NCI-H2227 treated with DMSO at 0.1 percent for 48 hours (cell line): ENCODE measurements at regions not wholly inside any gene's neighbourhood (a gene's known extent, or its start where the extent isn't known, plus 50 kb on each side); places are given as distances from the start of the nearest gene placed in this dataset.
"Not testable (repeated sequence)": the region's sequence is repeated elsewhere in the genome, so short reads cannot be mapped to it uniquely, and the experiment has no call there.

ENCODE experiments used
- DNase-seq: peaks from one replicate; lab custom pipeline; 2025; lab: John Stamatoyannopoulos, UW

DNA sequence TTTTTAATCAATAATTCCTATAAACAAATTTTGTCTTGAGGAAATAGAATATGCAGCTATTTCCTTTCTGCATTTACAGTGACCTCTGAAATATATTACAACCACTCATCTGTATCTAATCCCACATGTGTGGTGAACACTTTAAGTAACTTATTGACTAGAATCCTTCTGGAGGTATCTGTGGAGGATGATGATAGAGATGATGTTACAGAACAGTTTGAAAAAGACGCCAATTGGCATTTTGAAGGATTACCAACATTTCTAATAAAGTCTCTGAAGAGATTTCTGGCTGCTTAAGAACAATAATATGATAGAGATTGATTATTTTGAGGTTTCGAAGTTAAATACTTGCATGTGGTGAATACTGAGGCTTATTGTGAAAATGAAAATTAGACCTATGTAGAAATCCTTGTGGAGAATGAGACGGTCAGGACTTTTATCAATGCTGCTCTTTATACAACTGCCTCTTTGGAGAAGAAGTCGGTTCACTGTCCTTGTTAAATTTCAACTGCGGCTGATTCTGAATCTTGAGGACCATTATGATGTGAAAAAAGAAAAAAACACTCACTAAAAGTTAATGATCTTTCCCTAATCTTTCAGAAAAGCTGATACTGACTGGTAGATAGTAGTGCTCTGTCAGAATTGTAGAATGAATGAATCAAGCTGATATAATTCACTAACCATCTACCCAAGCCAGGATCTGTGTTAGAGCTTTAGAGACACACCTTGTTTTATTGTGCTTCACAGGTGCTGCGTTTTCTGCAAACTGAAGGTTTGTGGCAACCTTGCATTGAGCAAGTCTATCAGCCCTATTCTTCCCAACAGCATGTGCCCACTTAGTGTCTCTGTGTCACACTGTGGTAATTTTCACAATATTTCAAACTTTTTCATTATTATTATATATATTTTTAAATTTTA is 204.7 kb downstream of the SPRY1 start:
- no peak for DNase-seq

DNA sequence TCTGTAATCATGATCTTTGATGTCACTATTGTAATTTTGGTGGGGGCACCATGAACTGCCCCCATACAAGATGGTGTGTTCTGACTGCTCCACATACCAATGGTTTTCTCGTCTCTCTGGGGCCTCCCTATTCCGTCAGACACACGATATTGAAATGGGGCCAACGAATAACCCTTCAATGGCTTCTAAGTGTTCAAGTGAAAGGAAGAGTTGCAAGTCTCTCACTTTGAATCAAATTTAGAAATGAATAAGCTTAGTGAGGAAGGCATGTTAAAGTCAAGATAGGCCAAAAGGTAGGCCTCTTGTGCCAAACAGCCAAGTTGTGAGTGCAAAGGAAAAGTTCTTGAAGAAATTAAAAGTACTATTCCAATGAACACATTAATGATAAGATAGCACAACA is 205.4 kb downstream of the SPRY1 start:
- no peak for DNase-seq

DNA sequence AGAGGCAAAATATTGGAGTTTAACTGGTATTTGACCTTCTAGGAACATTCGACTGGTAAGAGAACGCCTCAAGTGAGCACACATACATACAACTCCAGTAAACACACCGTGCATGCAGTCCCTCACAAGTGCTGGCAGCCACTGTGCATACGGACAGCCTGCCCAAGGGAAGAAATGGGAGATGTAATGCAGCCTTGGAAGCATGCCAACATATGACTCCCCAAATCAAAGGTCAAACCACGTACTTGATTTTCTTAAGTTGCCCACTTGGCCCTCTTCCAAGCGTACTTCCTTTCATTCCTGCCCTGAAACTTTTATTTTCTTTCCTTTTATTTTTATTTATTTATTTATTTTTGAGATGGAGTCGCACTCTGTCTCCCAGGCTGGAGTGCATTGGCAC is 206.6 kb downstream of the SPRY1 start:
- DNase-seq = no peak

DNA sequence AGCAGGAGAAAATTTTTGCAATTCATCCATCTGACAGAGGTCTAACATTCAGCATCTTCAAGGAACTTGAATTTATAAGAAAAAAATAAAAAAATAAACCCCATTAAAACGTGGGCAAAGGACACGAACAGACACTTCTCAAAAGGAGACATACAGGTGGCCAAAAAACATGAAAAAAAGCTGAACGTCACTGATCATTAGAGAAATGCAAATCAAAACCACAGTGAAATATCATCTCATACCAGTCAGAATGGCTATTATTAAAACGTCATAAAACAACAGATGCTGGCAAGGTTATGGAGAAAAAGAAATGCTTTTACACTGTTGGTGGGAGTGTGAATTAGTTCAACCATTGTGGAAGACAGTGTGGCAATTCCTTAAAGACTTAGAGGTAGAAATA is 209.2 kb downstream of the SPRY1 start:
- DNase-seq = not testable (repeated sequence)

DNA sequence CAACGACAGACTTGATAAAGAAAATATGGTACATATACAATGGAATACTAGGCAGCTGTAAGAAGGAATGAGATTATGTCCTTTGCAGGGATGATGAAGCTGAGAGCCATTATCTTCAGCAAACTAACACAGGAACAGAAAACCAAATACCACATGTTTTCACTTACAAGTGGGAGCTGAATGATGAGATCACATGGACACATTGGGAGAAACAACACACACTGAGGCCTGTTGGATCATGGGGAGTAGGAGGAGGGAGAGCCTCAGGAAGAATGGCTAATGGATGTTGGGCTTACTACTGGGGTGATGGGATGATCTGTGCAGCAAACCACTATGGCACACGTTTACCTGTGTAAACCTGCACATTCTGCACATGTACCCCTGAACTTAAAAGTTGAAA is 209.7 kb downstream of the SPRY1 start:
- DNase-seq = no peak

- DNase-seq = no peak
Observed at GRCh38 chr4:123606946-123607542, 210.4 kb downstream of the SPRY1 start.

- DNase-seq = no peak
Observed at GRCh38 chr4:123609829-123610228, 213.2 kb downstream of the SPRY1 start.

- DNase-seq = no peak
Observed at GRCh38 chr4:123613586-123614344, 217.2 kb downstream of the SPRY1 start.

GRCh38 chr4:123615901-123616300 is 219.3 kb downstream of the SPRY1 start:
- no peak for DNase-seq

DNA sequence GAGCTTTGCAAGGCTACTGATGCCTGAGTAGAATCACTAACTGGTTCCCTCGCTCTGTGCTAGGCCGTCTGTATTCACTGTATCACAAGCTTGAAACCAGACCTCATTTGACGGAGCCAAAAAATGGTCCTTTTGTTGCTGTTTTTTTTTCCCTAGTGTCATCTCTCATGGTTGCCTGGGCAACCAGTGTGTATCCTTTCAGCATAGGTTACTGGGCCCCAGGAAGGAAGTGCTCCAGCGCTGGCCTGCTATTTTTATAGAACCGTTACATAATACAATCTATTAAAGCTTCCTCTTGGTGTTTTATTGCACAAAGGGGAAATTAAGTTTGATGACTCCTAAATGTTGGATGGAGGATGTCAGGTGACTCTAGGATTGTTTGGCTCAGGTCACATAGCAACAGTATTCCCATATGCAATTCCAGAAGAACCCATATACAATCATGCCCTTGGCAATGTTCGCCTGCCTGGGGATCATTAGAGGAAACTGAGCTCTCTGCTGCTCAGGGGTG is 220.4 kb downstream of the SPRY1 start:
- peak; percentile 46 for DNase-seq

DNA sequence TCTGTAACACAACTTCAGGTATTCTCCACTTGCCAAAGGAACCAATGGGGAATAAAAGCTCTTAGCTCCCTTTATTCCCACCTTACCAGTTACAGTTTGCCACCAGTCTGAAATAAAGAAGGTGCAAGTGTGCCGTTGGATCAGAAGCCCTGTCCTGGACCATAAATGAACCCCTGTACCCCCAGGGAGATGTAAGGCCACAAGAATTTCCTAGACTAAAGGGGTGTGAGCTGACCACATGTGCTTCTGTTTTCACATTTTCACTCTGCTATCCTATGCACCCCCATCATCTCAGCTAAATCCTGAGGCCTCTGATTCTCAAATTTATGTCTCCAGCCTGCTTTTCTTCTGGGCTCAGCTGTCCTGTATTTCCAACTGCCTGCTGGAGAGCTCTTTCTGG is 221.2 kb downstream of the SPRY1 start:
- no peak for DNase-seq

- no peak for DNase-seq
Observed at GRCh38 chr4:123618606-123619005, 222.0 kb downstream of the SPRY1 start.

- no peak for DNase-seq
Observed at GRCh38 chr4:123619326-123619725, 222.7 kb downstream of the SPRY1 start.

- no peak for DNase-seq
Observed at GRCh38 chr4:123619895-123620294, 223.3 kb downstream of the SPRY1 start.

GRCh38 chr4:123621072-123621705 is 224.6 kb downstream of the SPRY1 start:
- no peak for DNase-seq

DNA sequence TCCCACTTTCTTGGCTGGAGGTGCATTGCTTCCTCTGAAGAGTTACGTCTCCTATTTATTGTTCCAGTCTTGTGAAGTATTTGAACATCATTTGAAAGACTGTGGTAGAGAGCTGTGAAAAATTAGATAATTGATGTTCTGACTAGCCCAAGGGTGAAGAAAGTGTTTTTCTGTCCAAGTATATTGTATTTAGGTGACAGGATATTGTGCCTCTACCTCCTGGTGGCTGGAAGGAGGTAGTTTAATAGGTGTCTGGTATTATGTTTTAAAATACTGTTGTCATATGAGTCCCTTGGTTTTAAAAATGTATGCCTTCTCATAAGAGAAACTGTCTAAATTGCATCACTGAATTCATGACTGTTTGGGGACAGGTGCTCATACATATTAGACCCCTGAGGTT is 226.0 kb downstream of the SPRY1 start:
- no peak for DNase-seq

DNA sequence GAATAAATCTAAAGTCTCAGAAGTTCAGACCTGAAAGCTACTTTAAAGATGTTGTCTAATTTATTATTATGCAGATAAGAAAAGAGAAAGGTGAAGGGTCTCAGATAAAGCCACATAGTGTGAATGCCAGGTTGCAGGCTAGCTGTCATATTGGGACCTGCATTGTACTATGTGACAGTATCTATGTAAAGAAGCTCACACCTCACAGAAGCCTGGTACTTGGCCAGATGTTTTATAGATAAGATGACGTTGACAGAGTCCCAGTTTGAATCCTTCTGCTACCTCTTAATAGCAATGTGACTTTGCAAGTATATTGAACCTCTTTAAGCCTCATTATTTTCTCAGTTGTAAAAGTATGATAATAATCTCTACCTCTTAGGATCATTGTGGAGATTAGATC is 227.0 kb downstream of the SPRY1 start:
- DNase-seq = no peak

- no peak for DNase-seq
Observed at GRCh38 chr4:123624959-123625358, 228.4 kb downstream of the SPRY1 start.

DNA sequence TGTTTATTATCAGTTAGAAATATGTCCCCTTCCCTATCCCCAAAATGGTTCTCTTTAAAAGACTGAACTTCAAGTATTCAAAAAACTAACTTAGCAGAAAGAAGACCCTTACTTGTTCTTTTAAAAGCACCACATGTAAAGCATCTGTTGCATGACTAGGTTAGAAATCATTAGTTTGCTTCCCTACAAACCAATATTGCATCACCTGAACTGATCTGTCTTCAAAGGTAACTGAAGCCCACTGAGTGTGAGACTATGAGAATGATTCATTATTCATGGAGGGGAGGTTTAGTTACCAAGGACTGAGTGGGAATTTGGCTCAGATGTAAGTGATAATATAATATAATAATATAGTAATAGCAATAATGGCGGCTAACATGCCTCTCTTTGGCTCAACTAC is 231.7 kb downstream of the SPRY1 start:
- DNase-seq = no peak

DNA sequence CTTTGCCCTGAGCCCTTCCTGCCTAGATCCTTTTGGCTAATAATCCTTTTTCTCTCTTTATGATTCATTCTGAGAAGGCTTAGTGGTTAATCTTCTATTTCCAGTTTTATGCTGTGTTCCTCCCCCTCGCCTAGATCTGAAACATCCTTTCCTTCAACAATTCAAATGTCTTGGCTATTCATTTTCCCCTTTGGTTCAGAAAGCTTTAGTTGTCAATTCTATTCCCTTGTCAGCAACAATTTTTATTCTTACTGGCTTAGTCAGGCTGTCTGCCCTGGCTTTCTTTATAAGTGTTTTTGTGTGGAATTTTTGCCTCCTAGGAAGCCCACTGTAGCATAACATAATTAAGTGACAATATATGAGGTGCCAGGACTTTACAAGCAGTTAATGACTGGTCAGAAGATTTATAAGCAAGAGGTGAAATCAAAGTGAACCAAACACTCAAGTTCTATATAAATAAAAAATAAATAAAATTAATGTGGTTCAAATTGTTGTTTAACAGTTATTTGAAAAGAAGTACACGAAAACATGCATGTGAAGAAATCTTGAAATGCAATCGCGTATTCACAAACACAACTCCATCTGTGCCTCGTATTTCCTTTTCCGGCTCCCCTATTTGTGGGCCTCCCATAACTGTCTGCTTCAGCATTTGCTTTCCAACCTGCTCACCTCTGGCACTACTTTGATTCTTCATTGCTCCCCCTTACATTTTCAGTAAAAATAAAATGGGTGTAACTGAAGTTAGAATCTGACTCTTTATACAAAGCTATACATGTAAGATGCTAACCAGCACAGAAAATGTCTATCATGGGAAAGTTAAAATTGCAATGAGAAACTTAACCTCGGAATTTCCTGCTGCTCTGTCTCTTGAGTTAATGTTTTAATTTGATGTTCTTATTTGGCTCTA is 235.4 kb downstream of the SPRY1 start:
- DNase-seq = no peak

GRCh38 chr4:123632693-123633030 is 236.1 kb downstream of the SPRY1 start:
- no peak for DNase-seq
